VCaP (cell line): ENCODE measurements at regions not wholly inside any gene's neighbourhood (a gene's known extent, or its start where the extent isn't known, plus 50 kb on each side); places are given as distances from the start of the nearest gene placed in this dataset.

Experiments
- H3K27ac ChIP-seq: fragments of 450-650 bp; 2 replicates; pipeline ENCODE4 v1.5.1; 2017
- CTCF ChIP-seq: fragments of 450-650 bp; conservative IDR thresholded peaks from 2 replicates; pipeline ENCODE4 v1.5.1; 2017; ENCODE audit warnings: mild to moderate bottlenecking, moderate library complexity

GRCh38 chr2:16798472-16798871 is 132.8 kb upstream of the CYRIA start:
- H3K27ac ChIP-seq = no peak overlapping the region
- no peak for TF ChIP-seq CTCF

GRCh38 chr2:16791496-16791895 is 125.9 kb upstream of the CYRIA start:
- no peak overlapping the region for H3K27ac ChIP-seq
- no peak for TF ChIP-seq CTCF

GRCh38 chr2:16785149-16785548 is 119.5 kb upstream of the CYRIA start:
- no peak overlapping the region for H3K27ac ChIP-seq
- no peak for TF ChIP-seq CTCF

GRCh38 chr2:16784652-16785051 is 119.0 kb upstream of the CYRIA start:
- H3K27ac ChIP-seq = no peak overlapping the region
- no peak for TF ChIP-seq CTCF

- no peak overlapping the region for H3K27ac ChIP-seq
- no peak for TF ChIP-seq CTCF
Observed at GRCh38 chr2:16777123-16777870, 111.7 kb upstream of the CYRIA start.

- H3K27ac ChIP-seq = no peak overlapping the region
- TF ChIP-seq CTCF = no peak
Observed at GRCh38 chr2:16775899-16776231, 110.2 kb upstream of the CYRIA start.

- TF ChIP-seq CTCF = peak; percentile 43
- H3K27ac ChIP-seq = no peak overlapping the region
Observed at GRCh38 chr2:16774980-16775898, 109.6 kb upstream of the CYRIA start.
